G401 (cell line): ENCODE measurements at regions not wholly inside any gene's neighbourhood (a gene's known extent, or its start where the extent isn't known, plus 50 kb on each side); places are given as distances from the start of the nearest gene placed in this dataset.
"Not testable (repeated sequence)": the region's sequence is repeated elsewhere in the genome, so short reads cannot be mapped to it uniquely, and the experiment has no call there.

Source experiments
- DNase-seq: peaks from one replicate; pipeline ENCODE4 v3.0.0-alpha.2; 2015; ENCODE audit warnings: low spot score
- in situ Hi-C: cut with HindIII; loops from 2 replicates; pipeline ENCODE4 v1.10.0; 2016; ENCODE audit warnings: low sequenced_read_pairs, mixed read lengths

DNA sequence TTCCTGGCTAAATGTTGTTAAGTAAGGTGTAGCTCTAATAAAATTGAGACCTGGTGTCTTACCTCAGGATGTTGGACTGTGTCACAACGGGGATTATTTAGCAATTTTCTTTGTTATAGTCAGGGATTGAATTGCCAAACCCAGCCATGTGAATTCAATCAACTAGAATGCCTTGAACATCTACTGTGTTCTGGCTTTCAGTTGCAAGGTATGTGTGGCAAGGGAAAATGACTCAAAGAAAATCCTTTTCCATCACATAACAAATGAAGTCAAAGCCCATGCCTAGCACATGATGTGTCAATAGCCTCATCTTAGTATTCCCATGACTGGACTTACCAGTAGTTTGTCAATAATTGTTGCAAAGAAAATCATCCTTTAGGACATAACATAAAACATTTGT is 519.8 kb upstream of the FLRT2 start:
- in situ Hi-C loops, result no loop called here
- no peak for DNase-seq

DNA sequence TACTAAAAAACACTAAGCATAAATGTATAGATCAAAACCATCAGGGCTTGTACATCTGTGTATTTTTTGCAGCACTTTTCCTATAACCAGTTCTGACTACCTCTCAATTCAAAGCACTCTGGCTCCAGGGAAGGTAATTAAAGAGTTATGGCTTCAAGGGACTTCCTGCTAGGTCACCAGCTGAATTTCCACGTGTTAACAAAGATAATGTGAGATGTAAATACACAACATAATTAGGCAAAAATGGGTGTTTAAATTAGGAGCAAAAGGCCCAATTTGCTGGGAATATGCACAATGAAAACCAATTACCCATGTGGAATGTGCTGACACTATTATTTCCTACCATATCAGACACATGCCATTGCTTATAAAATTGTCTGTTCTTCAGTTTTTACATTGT is 513.4 kb upstream of the FLRT2 start:
- no peak for DNase-seq
- in situ Hi-C loops, result no loop called here

- DNase-seq, in situ Hi-C loops: not testable (repeated sequence)
Measured at GRCh38 chr14:85023866-85024265, 506.1 kb upstream of the FLRT2 start.

- DNase-seq, result no peak
- in situ Hi-C loops, result no loop called here
Measured at GRCh38 chr14:85024931-85025330, 505.0 kb upstream of the FLRT2 start.

- in situ Hi-C loops, result no loop called here
- no peak for DNase-seq
Measured at GRCh38 chr14:85027681-85028370, 502.1 kb upstream of the FLRT2 start.

DNA sequence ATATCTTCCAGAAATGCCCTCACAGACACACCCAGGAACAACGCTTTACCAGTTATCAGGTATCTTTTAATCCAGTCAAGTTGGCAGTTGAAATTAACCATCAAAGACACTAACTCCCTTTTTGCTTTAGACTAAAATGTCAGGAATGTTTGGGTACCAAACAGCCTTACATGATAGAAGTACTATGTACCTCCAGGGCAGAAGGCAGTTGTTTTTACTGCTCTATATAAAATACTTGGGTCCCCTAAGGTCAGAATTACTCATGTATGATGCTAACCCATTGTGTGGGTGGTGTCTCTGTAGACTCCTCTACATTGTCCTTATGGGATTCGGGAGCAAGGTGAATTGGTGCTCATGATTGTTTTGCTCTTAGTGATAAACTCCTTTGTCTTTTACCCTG is 492.5 kb upstream of the FLRT2 start:
- no peak for DNase-seq
- in situ Hi-C loops, result no loop called here

- in situ Hi-C loops, result no loop called here
- no peak for DNase-seq
Measured at GRCh38 chr14:85038526-85039352, 491.2 kb upstream of the FLRT2 start.

DNA sequence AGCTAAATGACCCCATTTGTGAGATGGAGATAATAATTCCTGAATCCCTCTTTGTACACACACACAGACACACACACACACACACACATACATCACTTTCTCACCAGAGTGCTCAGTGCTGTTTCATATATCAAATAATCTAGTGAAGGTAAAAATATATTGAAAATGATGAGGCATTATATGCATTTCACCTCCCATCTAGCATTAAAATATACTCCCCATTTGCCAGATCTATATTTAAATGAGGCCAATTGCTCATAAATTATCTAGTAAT is 490.7 kb upstream of the FLRT2 start:
- in situ Hi-C loops, result no loop called here
- no peak for DNase-seq

DNA sequence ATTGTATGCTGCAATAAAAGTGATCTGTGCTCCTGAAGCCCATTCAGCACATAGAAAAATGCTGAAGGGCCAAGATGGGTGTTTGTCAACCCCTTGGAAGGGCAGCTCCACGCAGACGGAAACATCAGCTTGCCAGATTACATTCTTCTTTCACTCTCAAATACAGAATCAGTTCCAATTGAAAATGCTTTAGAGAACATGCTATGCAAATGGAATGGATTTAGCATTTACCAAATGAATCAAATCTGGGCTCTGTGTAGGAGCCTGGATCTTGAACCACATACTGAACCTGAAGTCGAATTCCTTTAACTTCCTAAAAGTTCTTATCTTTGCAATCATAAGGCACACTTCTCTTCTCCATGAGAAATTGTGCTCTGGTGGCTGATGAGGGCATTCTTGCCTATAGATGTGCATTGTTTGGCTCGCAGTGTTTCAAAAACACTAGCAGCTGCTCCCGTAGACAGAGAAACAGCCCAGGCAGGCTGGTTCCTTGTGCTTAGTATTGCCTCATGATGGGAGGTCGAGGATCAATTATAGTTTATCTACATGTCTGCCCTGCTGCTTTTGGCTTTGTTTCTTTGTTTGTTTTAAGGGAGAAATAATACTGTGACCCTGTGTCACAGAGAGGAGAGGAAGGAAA is 489.8 kb upstream of the FLRT2 start:
- in situ Hi-C loops, result no loop called here
- no peak for DNase-seq

DNA sequence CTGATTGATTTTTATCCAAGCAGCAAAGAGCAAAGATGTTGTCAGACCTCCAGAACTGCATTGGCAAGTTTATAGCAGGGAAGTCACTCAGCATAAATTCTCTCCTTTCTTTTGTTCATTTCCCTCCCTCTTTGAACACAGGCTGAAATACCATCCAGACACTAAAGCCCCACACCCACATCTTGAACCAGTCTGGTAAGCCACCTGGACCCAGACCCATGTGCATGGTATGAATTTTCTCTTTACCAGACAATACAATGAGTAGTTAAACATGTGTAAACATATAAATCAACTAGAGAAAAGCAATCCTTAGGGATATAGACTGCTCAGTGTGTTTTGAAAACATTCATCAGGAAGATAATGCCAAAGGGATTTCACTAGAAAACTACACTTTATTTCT is 488.3 kb upstream of the FLRT2 start:
- DNase-seq, result no peak
- in situ Hi-C loops, result no loop called here

DNA sequence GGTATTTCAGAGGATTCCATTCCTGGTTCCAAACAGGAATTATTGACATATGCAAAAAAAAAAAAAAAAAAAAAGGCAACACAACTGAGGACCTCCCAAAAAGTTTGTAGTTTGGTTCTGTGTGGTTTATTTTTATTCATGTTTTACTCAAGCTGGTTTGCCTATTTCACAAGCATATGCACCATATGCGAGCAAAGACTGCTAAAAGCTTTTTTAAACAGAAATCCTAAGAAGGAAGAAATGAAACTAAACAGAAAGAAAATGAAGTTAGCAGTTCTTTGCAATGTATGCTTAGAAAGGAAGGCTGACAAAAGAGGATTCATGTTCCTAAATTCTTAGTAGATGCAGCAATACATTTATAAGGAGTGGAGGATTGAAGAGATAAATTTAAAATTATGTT is 487.6 kb upstream of the FLRT2 start:
- in situ Hi-C loops, result no loop called here
- no peak for DNase-seq

GRCh38 chr14:85050180-85050579 is 479.8 kb upstream of the FLRT2 start:
- in situ Hi-C loops, result no loop called here
- no peak for DNase-seq

GRCh38 chr14:85052646-85053045 is 477.3 kb upstream of the FLRT2 start:
- in situ Hi-C loops, result no loop called here
- no peak for DNase-seq

DNA sequence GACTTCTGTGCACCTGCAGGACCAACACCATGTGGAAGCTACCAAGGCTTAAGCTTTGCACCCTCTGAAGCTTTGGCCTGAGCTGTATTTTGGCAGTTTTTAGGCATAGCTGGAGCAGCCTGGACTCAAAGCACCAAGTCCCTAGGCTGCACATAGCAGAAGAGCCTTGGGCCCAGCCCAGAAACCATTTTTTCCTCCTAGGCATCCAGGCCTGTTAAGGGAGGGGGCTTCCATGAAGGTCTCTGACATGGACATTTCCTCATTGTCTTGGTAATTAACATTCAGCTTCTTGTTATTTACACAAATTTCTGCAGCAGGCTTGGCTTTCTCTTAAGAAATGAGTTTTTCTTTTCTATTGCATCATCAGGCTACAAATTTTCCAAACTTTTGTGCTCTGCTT is 475.8 kb upstream of the FLRT2 start:
- in situ Hi-C loops, result no loop called here
- DNase-seq, result no peak

DNA sequence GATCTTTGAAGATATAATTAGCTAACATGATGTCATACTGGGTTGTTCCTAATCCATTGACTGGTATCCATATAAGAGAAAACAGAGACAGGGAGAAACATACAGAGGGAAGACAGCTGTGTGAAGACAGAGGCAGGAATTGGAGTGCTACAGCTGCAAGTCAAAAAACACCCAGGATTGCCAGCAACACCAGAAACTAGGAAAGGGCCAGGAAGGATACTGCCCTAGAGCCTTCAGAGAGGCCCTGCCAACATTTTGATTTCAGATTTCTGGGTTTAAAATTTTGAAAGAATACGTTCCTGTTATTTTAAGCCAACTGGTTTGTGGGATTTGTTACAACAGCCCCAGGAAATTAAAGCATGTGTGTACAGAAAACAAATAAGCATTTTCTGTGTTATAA is 473.7 kb upstream of the FLRT2 start:
- no peak for DNase-seq
- in situ Hi-C loops, result no loop called here

- DNase-seq, result no peak
- in situ Hi-C loops, result no loop called here
Measured at GRCh38 chr14:85057221-85057620, 472.7 kb upstream of the FLRT2 start.

GRCh38 chr14:85058150-85058549 is 471.8 kb upstream of the FLRT2 start:
- in situ Hi-C loops, result no loop called here
- DNase-seq, result no peak

- in situ Hi-C loops, result no loop called here
- no peak for DNase-seq
Measured at GRCh38 chr14:85060121-85060520, 469.8 kb upstream of the FLRT2 start.

DNA sequence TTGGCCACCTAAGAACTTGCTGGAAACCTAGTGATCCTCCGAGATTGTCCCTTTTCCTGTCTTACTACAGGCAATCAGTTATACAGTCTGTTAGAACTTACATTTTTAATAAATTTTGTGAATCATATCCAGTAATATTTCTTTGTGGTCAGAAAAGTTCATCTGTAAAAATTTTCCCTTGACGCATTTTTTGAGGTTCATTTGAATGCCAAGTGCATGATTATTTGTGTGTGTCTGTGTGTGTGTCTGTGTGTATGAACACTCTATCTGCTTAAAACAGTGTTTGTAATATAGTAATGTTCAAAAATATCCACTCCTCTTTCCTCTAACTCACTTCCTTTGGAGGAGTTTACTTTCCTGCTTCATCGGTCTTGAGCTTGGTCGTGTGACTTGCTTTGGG is 468.7 kb upstream of the FLRT2 start:
- DNase-seq, result no peak
- in situ Hi-C loops, result no loop called here

DNA sequence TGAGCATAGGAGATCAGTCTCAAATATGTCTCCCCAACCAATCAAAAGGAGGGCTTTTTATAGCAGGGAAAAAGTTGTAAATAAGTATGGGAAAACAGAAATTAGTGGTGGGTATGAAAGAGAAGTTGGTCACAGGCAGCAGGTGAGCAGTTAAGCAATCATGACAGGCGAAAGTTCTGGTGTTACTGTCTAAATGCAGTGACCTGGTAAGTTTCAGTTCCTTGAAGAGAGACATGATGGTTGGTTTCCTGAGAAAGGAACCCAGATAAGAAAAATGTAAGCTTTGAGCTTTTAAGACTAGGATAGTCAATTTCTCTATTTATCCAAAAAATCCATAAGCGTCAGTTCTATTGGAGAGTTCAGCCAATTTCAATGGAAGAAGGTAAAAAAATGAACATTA is 466.2 kb upstream of the FLRT2 start:
- no peak for DNase-seq
- in situ Hi-C loops, result no loop called here

DNA sequence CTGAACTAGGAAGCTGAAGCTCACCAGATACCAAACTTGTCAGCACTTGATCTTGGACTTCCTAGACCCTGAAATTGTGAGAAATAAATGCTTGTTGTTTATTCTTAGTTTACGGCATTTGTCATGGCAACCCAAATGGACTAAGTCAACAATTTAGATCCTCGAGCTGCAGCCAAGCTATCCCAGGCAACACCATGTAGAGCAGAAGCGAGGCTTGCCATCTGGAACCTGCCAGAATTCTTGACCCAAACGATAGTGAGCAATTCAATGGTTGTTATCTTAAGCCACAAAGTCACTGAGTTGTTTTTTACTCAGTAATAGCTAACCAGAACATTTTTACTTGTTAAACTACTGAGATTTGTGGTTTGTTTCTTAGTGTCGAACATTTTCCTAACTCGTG is 458.5 kb upstream of the FLRT2 start:
- in situ Hi-C loops, result no loop called here
- DNase-seq, result no peak
